RWPE2 (cell line): ENCODE measurements at regions not wholly inside any gene's neighbourhood (a gene's known extent, or its start where the extent isn't known, plus 50 kb on each side); places are given as distances from the start of the nearest gene placed in this dataset.

Experiments used
- ATAC-seq: fragments of 200-7000 bp; cut with Tn5 transposase; 3 replicates; pipeline ENCODE4 v1.9.1; 2021; ENCODE audit warnings: low read depth
- DNase-seq: peaks from one replicate; pipeline ENCODE4 v3.0.0-alpha.2; 2020; ENCODE audit warnings: low spot score
- H3K27ac ChIP-seq: fragments of 450-650 bp; 2 replicates; pipeline ENCODE4 v1.5.1; 2017; ENCODE audit warnings: mild to moderate bottlenecking; ENCODE audit not compliant: poor library complexity, severe bottlenecking
- H3K27me3 ChIP-seq: fragments of 250-450 bp; sonication (Bioruptor Pico); 2 replicates; pipeline ENCODE4 v1.5.1; 2021; ENCODE audit warnings: mild to moderate bottlenecking, moderate library complexity; ENCODE audit not compliant: insufficient read depth, poor library complexity, severe bottlenecking
- H3K36me3 ChIP-seq: fragments of 250-450 bp; sonication (Bioruptor Pico); 2 replicates; pipeline ENCODE4 v1.5.1; 2020; ENCODE audit warnings: low read depth, mild to moderate bottlenecking, moderate library complexity
- H3K4me1 ChIP-seq: fragments of 250-450 bp; sonication (Bioruptor Pico); 2 replicates; pipeline ENCODE4 v1.5.1; 2021; ENCODE audit warnings: mild to moderate bottlenecking, moderate library complexity; ENCODE audit not compliant: insufficient read depth, poor library complexity, severe bottlenecking
- H3K4me3 ChIP-seq: fragments of 250-450 bp; sonication (Bioruptor Pico); 2 replicates; pipeline ENCODE4 v1.5.1; 2021; ENCODE audit warnings: mild to moderate bottlenecking, moderate library complexity; ENCODE audit not compliant: severe bottlenecking
- H3K9me3 ChIP-seq: fragments of 250-450 bp; sonication (Bioruptor Pico); 2 replicates; pipeline ENCODE4 v1.5.1; 2021; ENCODE audit warnings: mild to moderate bottlenecking, moderate library complexity; ENCODE audit not compliant: severe bottlenecking
- CTCF ChIP-seq: fragments of 450-650 bp; IDR thresholded peaks from one replicate; pipeline ENCODE4 v1.5.1; 2017; ENCODE audit warnings: mild to moderate bottlenecking, moderate library complexity; ENCODE audit not compliant: poor library complexity, severe bottlenecking

DNA sequence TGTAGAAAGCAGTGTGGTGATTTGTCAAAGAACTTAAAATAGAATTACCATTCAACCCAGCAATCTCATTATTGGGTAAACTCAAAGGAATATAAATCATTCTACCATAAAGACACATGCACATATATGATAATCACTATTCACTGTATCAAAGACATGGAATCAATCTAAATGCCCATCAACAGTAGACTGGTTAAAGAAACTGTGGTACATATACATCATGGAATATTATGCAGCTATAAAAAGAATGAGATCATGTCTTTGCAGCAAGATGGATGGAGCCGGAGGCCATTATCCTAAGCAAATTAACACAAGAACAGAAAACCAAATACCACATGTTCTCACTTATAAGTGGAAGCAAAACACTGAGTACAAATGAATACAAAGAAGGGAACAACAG lies 281.5 kb upstream of the MAGI2 start:
- Histone ChIP-seq H3K27me3 (no peaks in the 10 kb centered on the region), H3K4me1 (no peaks in the 10 kb centered on the region), H3K27ac (no peak overlapping the region), H3K36me3 (no peaks in the 10 kb centered on the region), H3K9me3 (peaks cover 5% of the 10 kb centered on the region), H3K4me3 (no peak overlapping the region)
- TF ChIP-seq CTCF, result no peak
- no peak for DNase-seq
- ATAC-seq, result no peak

DNA sequence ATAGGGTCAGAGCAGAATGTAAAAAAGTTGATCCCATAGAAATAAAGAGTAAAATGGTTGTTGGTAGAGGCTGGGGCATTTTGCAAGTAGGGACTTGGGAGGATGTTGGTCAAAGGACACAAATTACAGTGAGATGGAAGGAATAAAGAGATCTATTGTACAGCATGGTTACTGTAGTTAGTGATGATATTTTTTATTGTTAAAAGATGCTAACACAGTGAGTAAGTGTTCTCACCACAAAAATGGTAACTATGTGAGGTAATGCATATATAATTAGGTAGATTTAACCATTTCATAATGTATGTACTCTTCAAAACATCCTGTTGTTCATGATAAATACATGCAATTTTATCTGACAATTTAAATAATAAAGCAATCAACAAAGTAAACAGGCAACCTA lies 280.7 kb upstream of the MAGI2 start:
- no peak for ATAC-seq
- H3K27ac ChIP-seq, result no peak overlapping the region
- no peak overlapping the region for H3K4me3 ChIP-seq
- no peaks in the 10 kb centered on the region for H3K27me3 ChIP-seq
- H3K36me3 ChIP-seq, result no peaks in the 10 kb centered on the region
- H3K9me3 ChIP-seq, result peaks cover 5% of the 10 kb centered on the region
- no peak for DNase-seq
- H3K4me1 ChIP-seq, result no peaks in the 10 kb centered on the region
- TF ChIP-seq CTCF, result no peak

GRCh38 chr7:79732535-79732934 lies 279.1 kb upstream of the MAGI2 start:
- no peak for ATAC-seq
- no peak for DNase-seq
- TF ChIP-seq CTCF, result no peak

GRCh38 chr7:79730971-79731370 lies 277.5 kb upstream of the MAGI2 start:
- DNase-seq (no peak), ATAC-seq (no peak)
- no peak for TF ChIP-seq CTCF
- Histone ChIP-seq H3K9me3 (peaks cover 5% of the 10 kb centered on the region), H3K4me1 (no peaks in the 10 kb centered on the region), H3K27me3 (no peaks in the 10 kb centered on the region), H3K36me3 (no peaks in the 10 kb centered on the region), H3K4me3 (no peak overlapping the region), H3K27ac (no peak overlapping the region)

More at GRCh38 chr7:79732535-79732934, 279.1 kb upstream of the MAGI2 start:
- Histone ChIP-seq H3K4me1 (no peaks in the 10 kb centered on the region), H3K36me3 (no peaks in the 10 kb centered on the region), H3K27me3 (no peaks in the 10 kb centered on the region), H3K9me3 (peaks cover 5% of the 10 kb centered on the region), H3K27ac (no peak overlapping the region), H3K4me3 (no peak overlapping the region)

- no peaks in the 10 kb centered on the region for H3K9me3 ChIP-seq
- no peak for ATAC-seq
- TF ChIP-seq CTCF, result no peak
- no peaks in the 10 kb centered on the region for H3K36me3 ChIP-seq
- DNase-seq, result no peak
- no peak overlapping the region for H3K27ac ChIP-seq
- no peaks in the 10 kb centered on the region for H3K27me3 ChIP-seq
- H3K4me3 ChIP-seq, result no peak overlapping the region
- no peaks in the 10 kb centered on the region for H3K4me1 ChIP-seq
Measured at GRCh38 chr7:79723833-79724618, 270.6 kb upstream of the MAGI2 start.
